ENCODE measurements at regions not wholly inside any gene's neighbourhood (a gene's known extent, or its start where the extent isn't known, plus 50 kb on each side); places are given as distances from the start of the nearest gene placed in this dataset.

GRCh38 chr2:136550181-136550580 is 215.2 kb upstream of the THSD7B start:
- no peak for DNase-seq

GRCh38 chr2:136539355-136539754 is 226.0 kb upstream of the THSD7B start:
- DNase-seq = no peak

- no peak for DNase-seq
Observed at GRCh38 chr2:136538489-136538888, 226.9 kb upstream of the THSD7B start.

GRCh38 chr2:136534811-136535210 is 230.5 kb upstream of the THSD7B start:
- no peak for DNase-seq

GRCh38 chr2:136532171-136532570 is 233.2 kb upstream of the THSD7B start:
- no peak for DNase-seq

GRCh38 chr2:136531731-136532130 is 233.6 kb upstream of the THSD7B start:
- no peak for DNase-seq

GRCh38 chr2:136530146-136530545 is 235.2 kb upstream of the THSD7B start:
- DNase-seq = no peak

GRCh38 chr2:136527560-136527959 is 237.8 kb upstream of the THSD7B start:
- no peak for DNase-seq

- DNase-seq = no peak
Observed at GRCh38 chr2:136522724-136523123, 242.6 kb upstream of the THSD7B start.

GRCh38 chr2:136517716-136518115 is 247.6 kb upstream of the THSD7B start:
- DNase-seq = no peak

GRCh38 chr2:136510244-136510643 is 255.1 kb upstream of the THSD7B start:
- no peak for DNase-seq

GRCh38 chr2:136505462-136505861 is 259.9 kb upstream of the THSD7B start:
- no peak for DNase-seq

- DNase-seq = no peak
Observed at GRCh38 chr2:136502660-136503059, 262.7 kb upstream of the THSD7B start.

GRCh38 chr2:136497709-136498108 is 267.6 kb upstream of the THSD7B start:
- no peak for DNase-seq

- no peak for DNase-seq
Observed at GRCh38 chr2:136496966-136497365, 268.4 kb upstream of the THSD7B start.

- no peak for DNase-seq
Observed at GRCh38 chr2:136495636-136496035, 269.7 kb upstream of the THSD7B start.

GRCh38 chr2:136492901-136493300 is 272.4 kb upstream of the THSD7B start:
- no peak for DNase-seq

- DNase-seq = no peak
Observed at GRCh38 chr2:136490100-136490499, 275.2 kb upstream of the THSD7B start.

- DNase-seq = no peak
Observed at GRCh38 chr2:136487421-136487820, 277.9 kb upstream of the THSD7B start.

- DNase-seq = no peak
Observed at GRCh38 chr2:136486115-136486514, 279.2 kb upstream of the THSD7B start.

- no peak for DNase-seq
Observed at GRCh38 chr2:136482966-136483365, 282.4 kb upstream of the THSD7B start.

- no peak for DNase-seq
Observed at GRCh38 chr2:136482006-136482405, 283.3 kb upstream of the THSD7B start.

GRCh38 chr2:136479696-136480095 is 285.6 kb upstream of the THSD7B start:
- DNase-seq = no peak

GRCh38 chr2:136468799-136469369 is 296.5 kb upstream of the THSD7B start:
- DNase-seq = no peak

GRCh38 chr2:136452528-136452927 is 312.8 kb upstream of the THSD7B start:
- DNase-seq = no peak
